Prostate gland (tissue), 2 donors: ENCODE measurements at regions not wholly inside any gene's neighbourhood (a gene's known extent, or its start where the extent isn't known, plus 50 kb on each side); places are given as distances from the start of the nearest gene placed in this dataset.

Source experiments
- DNase-seq: peaks from one replicate; pipeline ENCODE4 v3.0.0-alpha.2; 2019; ENCODE audit warnings: low spot score
- H3K27ac ChIP-seq, 2 donors: fragments of 200-600 bp; sonication (generic); 2 replicates each; pipeline ENCODE4 v1.5.1; 2017 to 2019
- H3K27me3 ChIP-seq: fragments of 200-600 bp; sonication (generic); replicated peaks from 2 replicates; pipeline ENCODE4 v1.5.1; 2019; ENCODE audit not compliant: insufficient read depth
- H3K36me3 ChIP-seq, 2 donors: fragments of 200-600 bp; sonication (generic); 1 replicate in 1 of 2; 2 replicates in 1 of 2; pipeline versions ENCODE4 v1.5.1 to v1.8.1; 2017 to 2019
- H3K4me1 ChIP-seq: fragments of 200-600 bp; sonication (generic); replicated peaks from 2 replicates; pipeline ENCODE4 v1.5.1; 2019
- H3K4me3 ChIP-seq, 2 donors: fragments of 200-600 bp; sonication (generic); 2 replicates each; pipeline ENCODE4 v1.5.1; 2017 to 2019
- H3K9me3 ChIP-seq: fragments of 200-600 bp; sonication (generic); 2 replicates; pipeline ENCODE4 v1.5.1; 2017
- POLR2A ChIP-seq: fragments of 450-650 bp; IDR thresholded peaks from one replicate; pipeline ENCODE4 v1.6.1; 2016; ENCODE audit warnings: antibody characterized with exemption, mild to moderate bottlenecking
- POLR2AphosphoS5 ChIP-seq: sonication (generic); formaldehyde crosslinking; IDR thresholded peaks from one replicate; pipeline ENCODE4 v1.6.1; 2017; ENCODE audit warnings: antibody characterized with exemption
- WGBS: methylation state at CpG from one replicate; pipeline ENCODE4 v1.1.5; 2018; 5-methylcytosine and 5-hydroxymethylcytosine counted together
- intact Hi-C: fragments of 100-400 bp; cut with DNase I; formaldehyde crosslinking; loops from one replicate; pipeline ENCODE4 v1.14.2; 2022
- TF ChIP-seq, protein P1 (sequence below), 4 experiments: fragments of 200-600 bp in 2 of 4; fragments of 450-650 bp in 2 of 4; sonication (generic) in 2 of 4; IDR thresholded peaks; 1 replicate in 3 of 4; 2 replicates in 1 of 4; pipeline ENCODE4 v1.5.1; 2016 to 2019; ENCODE audit warnings: antibody characterized with exemption in 4 of 4, mild to moderate bottlenecking in 2 of 4, moderate library complexity in 2 of 4

- Histone ChIP-seq H3K9me3 (no peaks in the 10 kb centered on the region), H3K4me1 (no peaks in the 10 kb centered on the region), H3K27me3 (no peaks in the 10 kb centered on the region), H3K4me3 (no peak overlapping the region), H3K27ac (no peak overlapping the region), H3K36me3 (no peaks in the 10 kb centered on the region)
- no peak for DNase-seq
- intact Hi-C loops = no loop called here
- TF ChIP-seq POLR2AphosphoS5 (no peak), POLR2A (no peak)
- TF ChIP-seq, protein P1, sequence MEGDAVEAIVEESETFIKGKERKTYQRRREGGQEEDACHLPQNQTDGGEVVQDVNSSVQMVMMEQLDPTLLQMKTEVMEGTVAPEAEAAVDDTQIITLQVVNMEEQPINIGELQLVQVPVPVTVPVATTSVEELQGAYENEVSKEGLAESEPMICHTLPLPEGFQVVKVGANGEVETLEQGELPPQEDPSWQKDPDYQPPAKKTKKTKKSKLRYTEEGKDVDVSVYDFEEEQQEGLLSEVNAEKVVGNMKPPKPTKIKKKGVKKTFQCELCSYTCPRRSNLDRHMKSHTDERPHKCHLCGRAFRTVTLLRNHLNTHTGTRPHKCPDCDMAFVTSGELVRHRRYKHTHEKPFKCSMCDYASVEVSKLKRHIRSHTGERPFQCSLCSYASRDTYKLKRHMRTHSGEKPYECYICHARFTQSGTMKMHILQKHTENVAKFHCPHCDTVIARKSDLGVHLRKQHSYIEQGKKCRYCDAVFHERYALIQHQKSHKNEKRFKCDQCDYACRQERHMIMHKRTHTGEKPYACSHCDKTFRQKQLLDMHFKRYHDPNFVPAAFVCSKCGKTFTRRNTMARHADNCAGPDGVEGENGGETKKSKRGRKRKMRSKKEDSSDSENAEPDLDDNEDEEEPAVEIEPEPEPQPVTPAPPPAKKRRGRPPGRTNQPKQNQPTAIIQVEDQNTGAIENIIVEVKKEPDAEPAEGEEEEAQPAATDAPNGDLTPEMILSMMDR (IDR thresholded peaks at IDR 0.05) = no peak
- WGBS = 86% methylated on average over 2 of the region's 2 CpGs
These were observed 559.6 kb upstream of the GRAMD2B start for GRCh38 chr5:125863579-125863978.

- Histone ChIP-seq H3K36me3 (no peaks in the 10 kb centered on the region), H3K9me3 (no peaks in the 10 kb centered on the region), H3K27me3 (no peaks in the 10 kb centered on the region), H3K27ac (no peak overlapping the region), H3K4me1 (no peaks in the 10 kb centered on the region), H3K4me3 (no peak overlapping the region)
- intact Hi-C loops = no loop called here
- WGBS = 37% methylated on average over 4 of the region's 4 CpGs
- no peak for DNase-seq
- TF ChIP-seq POLR2AphosphoS5 (no peak), POLR2A (no peak)
- TF ChIP-seq, protein P1 (IDR thresholded peaks at IDR 0.05) = no peak
These were observed 557.9 kb upstream of the GRAMD2B start for GRCh38 chr5:125865166-125865815.

GRCh38 chr5:125868036-125868435, 555.2 kb upstream of the GRAMD2B start:
- WGBS = 91% methylated on average over 1 of the region's 1 CpG
- Histone ChIP-seq H3K4me3 (no peak overlapping the region), H3K36me3 (no peaks in the 10 kb centered on the region), H3K4me1 (no peaks in the 10 kb centered on the region), H3K27me3 (no peaks in the 10 kb centered on the region), H3K27ac (no peak overlapping the region), H3K9me3 (no peaks in the 10 kb centered on the region)
- TF ChIP-seq POLR2A = no peak
- TF ChIP-seq POLR2AphosphoS5 = no peak
- TF ChIP-seq, protein P1 (IDR thresholded peaks at IDR 0.05) = no peak
- intact Hi-C loops = no loop called here
- DNase-seq = no peak

- Histone ChIP-seq H3K27me3 (no peaks in the 10 kb centered on the region), H3K4me3 (no peak overlapping the region), H3K9me3 (no peaks in the 10 kb centered on the region), H3K36me3 (no peaks in the 10 kb centered on the region), H3K27ac (no peak overlapping the region), H3K4me1 (no peaks in the 10 kb centered on the region)
- TF ChIP-seq POLR2AphosphoS5 (no peak), POLR2A (no peak)
- TF ChIP-seq, protein P1 (IDR thresholded peaks at IDR 0.05) = no peak
- intact Hi-C loops = no loop called here
- DNase-seq = no peak
- 71% methylated on average over 2 of the region's 2 CpGs for WGBS
These were observed 553.0 kb upstream of the GRAMD2B start for GRCh38 chr5:125870256-125870655.

DNA sequence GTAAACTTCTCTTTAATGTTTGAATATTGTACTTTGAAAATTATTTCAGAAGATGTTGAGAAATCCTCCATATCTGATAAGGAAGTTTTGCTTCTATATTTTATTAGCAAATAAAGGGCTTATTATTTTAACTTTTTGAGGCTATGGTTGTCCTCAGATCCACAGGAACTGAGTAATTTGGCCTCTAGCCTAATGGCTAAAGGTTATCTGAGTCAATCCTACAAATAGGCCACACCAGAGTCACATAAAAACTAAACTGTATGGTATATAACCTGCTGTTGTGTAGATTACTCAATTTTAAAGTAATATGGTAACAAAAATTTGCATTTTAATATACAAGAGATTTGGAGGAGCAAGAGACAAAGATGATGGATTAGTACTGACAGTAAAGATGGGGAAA, 549.2 kb upstream of the GRAMD2B start:
- H3K27ac ChIP-seq = no peak overlapping the region
- H3K9me3 ChIP-seq = no peaks in the 10 kb centered on the region
- TF ChIP-seq POLR2A (no peak), POLR2AphosphoS5 (no peak)
- TF ChIP-seq, protein P1 (IDR thresholded peaks at IDR 0.05) = no peak
- H3K27me3 ChIP-seq = no peaks in the 10 kb centered on the region
- no peaks in the 10 kb centered on the region for H3K36me3 ChIP-seq
- H3K4me3 ChIP-seq = no peak overlapping the region
- no peak for DNase-seq
- intact Hi-C loops = no loop called here
- no peaks in the 10 kb centered on the region for H3K4me1 ChIP-seq
